ENCODE measurements at regions not wholly inside any gene's neighbourhood (a gene's known extent, or its start where the extent isn't known, plus 50 kb on each side); places are given as distances from the start of the nearest gene placed in this dataset.
"Not testable (repeated sequence)": the region's sequence is repeated elsewhere in the genome, so short reads cannot be mapped to it uniquely, and the experiment has no call there.

GRCh38 chr5:124617787-124618186 is 128.7 kb downstream of the ZNF608 start:
- TF ChIP-seq CTCF (IDR thresholded peaks at IDR 0.05) (no peak), POLR2A (IDR thresholded peaks at IDR 0.05) (no peak), EP300 (IDR thresholded peaks at IDR 0.05) (no peak), POLR2AphosphoS5 (IDR thresholded peaks at IDR 0.05) (no peak)
- DNase-seq (ENCODE audit: low spot score in 2 of 2): no peak
- Histone ChIP-seq H3K4me3 (no peak overlapping the region), H3K27me3 (no peaks in the 10 kb centered on the region), H3K36me3 (no peaks in the 10 kb centered on the region), H3K4me1 (no peaks in the 10 kb centered on the region), H3K9me3 (no peaks in the 10 kb centered on the region), H3K27ac (no peak overlapping the region)
- WGBS: 86% methylated on average over 1 of the region's 1 CpG

- no peak for DNase-seq (ENCODE audit: low spot score in 2 of 2)
- Histone ChIP-seq H3K27me3 (no peaks in the 10 kb centered on the region), H3K4me1 (no peaks in the 10 kb centered on the region), H3K27ac (no peak overlapping the region), H3K4me3 (no peak overlapping the region), H3K36me3 (no peaks in the 10 kb centered on the region), H3K9me3 (no peaks in the 10 kb centered on the region)
- 48% methylated on average over 2 of the region's 2 CpGs for whole genome bisulfite sequencing
- no peak for TF ChIP-seq CTCF (IDR thresholded peaks at IDR 0.05)
- TF ChIP-seq POLR2AphosphoS5 (IDR thresholded peaks at IDR 0.05): no peak
- TF ChIP-seq EP300 (IDR thresholded peaks at IDR 0.05): no peak
- no peak for TF ChIP-seq POLR2A (IDR thresholded peaks at IDR 0.05)
These were observed 131.5 kb downstream of the ZNF608 start for GRCh38 chr5:124614836-124615385.

- Histone ChIP-seq H3K9me3 (no peaks in the 10 kb centered on the region), H3K27me3 (no peaks in the 10 kb centered on the region), H3K36me3 (no peaks in the 10 kb centered on the region), H3K4me3 (no peak overlapping the region), H3K27ac (no peak overlapping the region), H3K4me1 (no peaks in the 10 kb centered on the region)
- no peak for DNase-seq (ENCODE audit: low spot score in 2 of 2)
- no peak for TF ChIP-seq EP300 (IDR thresholded peaks at IDR 0.05)
- no peak for TF ChIP-seq POLR2AphosphoS5 (IDR thresholded peaks at IDR 0.05)
- no peak for TF ChIP-seq POLR2A (IDR thresholded peaks at IDR 0.05)
- TF ChIP-seq CTCF (IDR thresholded peaks at IDR 0.05): no peak
- 95% methylated on average over 1 of the region's 1 CpG for WGBS
These were observed 132.3 kb downstream of the ZNF608 start for GRCh38 chr5:124614105-124614504.

DNA sequence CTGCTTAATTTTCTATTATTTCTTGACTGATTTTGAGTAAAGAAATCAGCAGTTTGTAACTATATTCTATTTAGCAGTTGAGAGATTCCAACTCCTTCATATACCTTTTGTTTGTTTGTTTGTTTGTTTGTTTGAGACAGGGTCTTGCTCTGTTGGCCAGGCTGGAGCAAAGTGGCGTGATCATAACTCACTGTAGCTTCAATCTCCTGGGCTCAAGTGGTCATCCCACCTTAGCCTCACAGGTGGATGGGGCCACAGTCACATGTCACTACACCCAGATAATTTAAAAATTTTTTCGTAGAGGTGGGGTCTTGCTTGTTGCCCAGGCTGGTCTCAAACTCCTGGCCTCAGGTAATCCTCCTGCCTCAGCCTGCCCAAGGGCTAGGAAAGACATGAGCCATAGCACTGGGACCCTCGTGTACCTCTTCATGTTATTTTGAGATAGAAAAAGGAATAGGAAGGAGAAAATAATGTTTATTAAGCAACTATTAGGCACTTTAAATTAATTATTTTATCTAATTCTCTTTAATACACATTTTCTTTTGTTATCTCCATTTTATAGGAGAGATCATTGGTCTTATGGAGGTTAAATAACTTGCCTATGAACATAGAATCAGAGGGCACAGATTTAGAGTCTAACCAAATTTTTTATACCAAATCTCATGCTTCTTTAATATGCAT is 133.0 kb downstream of the ZNF608 start:
- Histone ChIP-seq H3K9me3 (no peaks in the 10 kb centered on the region), H3K27ac (no peak overlapping the region), H3K4me3 (no peak overlapping the region), H3K4me1 (no peaks in the 10 kb centered on the region), H3K36me3 (no peaks in the 10 kb centered on the region), H3K27me3 (no peaks in the 10 kb centered on the region)
- TF ChIP-seq POLR2AphosphoS5 (IDR thresholded peaks at IDR 0.05) (no peak), CTCF (IDR thresholded peaks at IDR 0.05) (no peak), POLR2A (IDR thresholded peaks at IDR 0.05) (no peak), EP300 (IDR thresholded peaks at IDR 0.05) (no peak)
- WGBS: 97% methylated on average over 3 of the region's 3 CpGs
- no peak for DNase-seq (ENCODE audit: low spot score in 2 of 2)

- H3K9me3 ChIP-seq: no peaks in the 10 kb centered on the region
- H3K27me3 ChIP-seq: no peaks in the 10 kb centered on the region
- DNase-seq (ENCODE audit: low spot score in 2 of 2): no peak
- no peaks in the 10 kb centered on the region for H3K36me3 ChIP-seq
- H3K4me1 ChIP-seq: no peaks in the 10 kb centered on the region
- TF ChIP-seq CTCF (IDR thresholded peaks at IDR 0.05) (no peak), POLR2AphosphoS5 (IDR thresholded peaks at IDR 0.05) (no peak), EP300 (IDR thresholded peaks at IDR 0.05) (no peak), POLR2A (IDR thresholded peaks at IDR 0.05) (no peak)
- H3K27ac ChIP-seq: no peak overlapping the region
- 94% methylated on average over 7 of the region's 7 CpGs for WGBS
- no peak overlapping the region for H3K4me3 ChIP-seq
These were observed 134.4 kb downstream of the ZNF608 start for GRCh38 chr5:124612023-124612422.

- not testable (repeated sequence) for H3K27ac ChIP-seq; DNase-seq (ENCODE audit: low spot score in 2 of 2); H3K4me3 ChIP-seq; H3K9me3 ChIP-seq; H3K27me3 ChIP-seq; H3K4me1 ChIP-seq; H3K36me3 ChIP-seq
- WGBS: 100% methylated on average over 1 of the region's 1 CpG
These were observed 135.2 kb downstream of the ZNF608 start for GRCh38 chr5:124611262-124611661.

DNA sequence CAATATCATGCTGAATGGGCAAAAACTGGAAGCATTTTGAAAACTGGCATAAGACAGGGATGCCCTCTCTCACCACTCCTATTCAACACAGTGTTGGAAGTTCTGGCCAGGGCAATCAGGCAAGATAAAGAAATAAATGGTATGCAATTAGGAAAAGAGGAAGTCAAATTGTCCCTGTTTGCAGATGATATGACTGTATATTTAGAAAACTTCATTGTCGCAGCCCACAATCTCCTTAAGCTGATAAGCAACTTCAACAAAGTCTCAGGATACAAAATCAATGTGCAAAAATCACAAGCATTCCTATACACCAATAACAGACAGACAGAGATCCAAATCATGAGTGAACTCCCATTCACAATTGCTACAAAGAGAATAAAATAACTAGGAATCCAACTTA is 136.8 kb downstream of the ZNF608 start:
- H3K27ac ChIP-seq, H3K4me3 ChIP-seq: not testable (repeated sequence)
- 91% methylated on average over 1 of the region's 1 CpG for WGBS

More for the DNA sequence above, 136.8 kb downstream of the ZNF608 start:
- not testable (repeated sequence) for H3K9me3 ChIP-seq; H3K36me3 ChIP-seq; H3K27me3 ChIP-seq; DNase-seq (ENCODE audit: low spot score in 2 of 2)
- peaks cover 12% of the 10 kb centered on the region for H3K4me1 ChIP-seq
